Lower leg skin (tissue), 3 donors: ENCODE measurements at regions not wholly inside any gene's neighbourhood (a gene's known extent, or its start where the extent isn't known, plus 50 kb on each side); places are given as distances from the start of the nearest gene placed in this dataset.

Experiments
- POLR2A ChIP-seq, 2 donors: fragments of 450-650 bp; IDR thresholded peaks; one replicate each; pipeline ENCODE4 v1.6.1; 2016 to 2017; ENCODE audit warnings: antibody characterized with exemption in 2 of 2, mild to moderate bottlenecking in 1 of 2, moderate library complexity in 1 of 2
- TF ChIP-seq, protein P1 (sequence below), 3 donors: fragments of 450-650 bp; IDR thresholded peaks; one replicate each; pipeline ENCODE4 v1.5.1; 2016; ENCODE audit warnings: antibody characterized with exemption in 3 of 3, mild to moderate bottlenecking in 3 of 3, moderate library complexity in 2 of 3

DNA sequence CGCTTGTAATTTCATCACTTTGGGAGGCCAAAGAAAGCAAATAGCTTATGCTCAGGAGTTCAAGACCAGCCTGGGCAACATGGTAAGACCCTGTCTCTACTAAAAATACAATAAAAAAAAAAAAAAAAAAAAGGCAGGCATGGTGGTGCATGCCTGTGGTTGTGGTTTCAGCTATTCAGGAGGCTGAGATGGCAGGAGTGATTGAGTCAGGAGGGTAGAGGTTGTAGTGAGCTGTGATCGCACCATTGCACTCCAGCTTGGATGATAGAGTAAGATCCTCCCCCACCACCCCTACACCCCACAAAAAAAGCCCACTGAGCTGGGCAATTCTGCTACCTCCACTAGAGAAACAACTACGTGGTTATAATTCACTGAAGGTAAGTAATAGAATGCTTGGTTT, 118.8 kb upstream of the PCDH18 start:
- TF ChIP-seq, protein P1, sequence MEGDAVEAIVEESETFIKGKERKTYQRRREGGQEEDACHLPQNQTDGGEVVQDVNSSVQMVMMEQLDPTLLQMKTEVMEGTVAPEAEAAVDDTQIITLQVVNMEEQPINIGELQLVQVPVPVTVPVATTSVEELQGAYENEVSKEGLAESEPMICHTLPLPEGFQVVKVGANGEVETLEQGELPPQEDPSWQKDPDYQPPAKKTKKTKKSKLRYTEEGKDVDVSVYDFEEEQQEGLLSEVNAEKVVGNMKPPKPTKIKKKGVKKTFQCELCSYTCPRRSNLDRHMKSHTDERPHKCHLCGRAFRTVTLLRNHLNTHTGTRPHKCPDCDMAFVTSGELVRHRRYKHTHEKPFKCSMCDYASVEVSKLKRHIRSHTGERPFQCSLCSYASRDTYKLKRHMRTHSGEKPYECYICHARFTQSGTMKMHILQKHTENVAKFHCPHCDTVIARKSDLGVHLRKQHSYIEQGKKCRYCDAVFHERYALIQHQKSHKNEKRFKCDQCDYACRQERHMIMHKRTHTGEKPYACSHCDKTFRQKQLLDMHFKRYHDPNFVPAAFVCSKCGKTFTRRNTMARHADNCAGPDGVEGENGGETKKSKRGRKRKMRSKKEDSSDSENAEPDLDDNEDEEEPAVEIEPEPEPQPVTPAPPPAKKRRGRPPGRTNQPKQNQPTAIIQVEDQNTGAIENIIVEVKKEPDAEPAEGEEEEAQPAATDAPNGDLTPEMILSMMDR (IDR thresholded peaks at IDR 0.05), result no peak
- no peak for TF ChIP-seq POLR2A (IDR thresholded peaks at IDR 0.05)
